Lower lobe of right lung (tissue), 2 donors: ENCODE measurements at regions not wholly inside any gene's neighbourhood (a gene's known extent, or its start where the extent isn't known, plus 50 kb on each side); places are given as distances from the start of the nearest gene placed in this dataset.

Experiments used
- ATAC-seq, 2 donors: fragments of 200-7000 bp; cut with Tn5 transposase; one replicate each; pipeline ENCODE4 v1.9.1; 2020 to 2022; ENCODE audit warnings: mild to moderate bottlenecking in 2 of 2, moderate library complexity in 2 of 2
- DNase-seq: peaks from one replicate; pipeline ENCODE4 v3.0.0-alpha.2; 2020
- H3K27ac ChIP-seq: fragments of 200-600 bp; one replicate; pipeline ENCODE4 v1.8.0; 2022
- H3K27me3 ChIP-seq: fragments of 200-600 bp; one replicate; pipeline ENCODE4 v1.8.0; 2022; ENCODE audit warnings: low read depth
- H3K36me3 ChIP-seq: fragments of 200-600 bp; one replicate; pipeline ENCODE4 v1.8.0; 2022; ENCODE audit warnings: mild to moderate bottlenecking
- H3K4me1 ChIP-seq: fragments of 200-600 bp; one replicate; pipeline ENCODE4 v1.8.0; 2022
- H3K4me3 ChIP-seq: fragments of 200-600 bp; one replicate; pipeline ENCODE4 v1.8.0; 2022; ENCODE audit warnings: mild to moderate bottlenecking
- H3K9me3 ChIP-seq: fragments of 200-600 bp; one replicate; pipeline ENCODE4 v1.8.0; 2022
- intact Hi-C: fragments of 100-400 bp; cut with DNase I; formaldehyde crosslinking; loops from one replicate; pipeline ENCODE4 v1.11.0; 2022
- TF ChIP-seq, protein P1 (sequence below): fragments of 200-600 bp; IDR thresholded peaks from one replicate; pipeline ENCODE4 v1.8.0; 2022; ENCODE audit warnings: antibody characterized with exemption, mild to moderate bottlenecking
- donor health status: DM: no; HTN: yes; CAD: no; lungs with severe emphysema.

DNA sequence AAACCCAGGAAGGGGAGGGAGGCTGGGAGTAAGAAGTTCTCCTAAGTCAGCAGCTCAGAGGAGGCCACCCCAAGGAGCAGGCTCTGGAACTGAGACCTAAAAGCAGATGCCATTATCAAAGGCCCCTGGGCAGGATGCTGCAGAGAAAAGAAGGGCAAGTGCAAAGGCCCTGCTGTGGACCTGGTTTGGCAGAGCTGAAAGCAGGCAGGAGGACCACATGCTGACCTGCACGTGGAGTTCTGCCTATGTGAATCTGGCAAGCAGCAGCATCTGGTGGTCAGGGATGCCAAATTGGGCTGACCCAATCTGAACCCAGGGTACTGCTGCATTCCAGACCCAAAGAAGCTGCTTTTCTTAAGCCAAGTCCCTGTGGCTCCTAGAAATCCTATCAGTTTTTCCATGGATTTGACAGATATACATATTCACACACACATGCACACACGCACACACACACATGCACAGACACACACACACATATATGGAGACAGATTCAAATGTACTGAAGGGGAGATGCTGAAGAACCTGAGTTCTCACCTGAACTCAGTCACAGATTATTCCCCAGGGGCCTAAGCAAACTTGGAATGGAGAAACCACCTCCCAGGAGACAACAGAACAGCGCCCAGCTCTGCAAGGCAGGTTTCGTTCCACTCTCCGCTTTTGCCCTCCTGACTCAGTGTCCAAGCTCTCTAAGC is 119.9 kb downstream of the FOXA2 start:
- ATAC-seq (no peak), DNase-seq (no peak)
- no peaks in the 10 kb centered on the region for H3K9me3 ChIP-seq
- intact Hi-C loops = no loop called here
- no peak overlapping the region for H3K27ac ChIP-seq
- H3K4me3 ChIP-seq = no peak overlapping the region
- no peaks in the 10 kb centered on the region for H3K36me3 ChIP-seq
- TF ChIP-seq, protein P1, sequence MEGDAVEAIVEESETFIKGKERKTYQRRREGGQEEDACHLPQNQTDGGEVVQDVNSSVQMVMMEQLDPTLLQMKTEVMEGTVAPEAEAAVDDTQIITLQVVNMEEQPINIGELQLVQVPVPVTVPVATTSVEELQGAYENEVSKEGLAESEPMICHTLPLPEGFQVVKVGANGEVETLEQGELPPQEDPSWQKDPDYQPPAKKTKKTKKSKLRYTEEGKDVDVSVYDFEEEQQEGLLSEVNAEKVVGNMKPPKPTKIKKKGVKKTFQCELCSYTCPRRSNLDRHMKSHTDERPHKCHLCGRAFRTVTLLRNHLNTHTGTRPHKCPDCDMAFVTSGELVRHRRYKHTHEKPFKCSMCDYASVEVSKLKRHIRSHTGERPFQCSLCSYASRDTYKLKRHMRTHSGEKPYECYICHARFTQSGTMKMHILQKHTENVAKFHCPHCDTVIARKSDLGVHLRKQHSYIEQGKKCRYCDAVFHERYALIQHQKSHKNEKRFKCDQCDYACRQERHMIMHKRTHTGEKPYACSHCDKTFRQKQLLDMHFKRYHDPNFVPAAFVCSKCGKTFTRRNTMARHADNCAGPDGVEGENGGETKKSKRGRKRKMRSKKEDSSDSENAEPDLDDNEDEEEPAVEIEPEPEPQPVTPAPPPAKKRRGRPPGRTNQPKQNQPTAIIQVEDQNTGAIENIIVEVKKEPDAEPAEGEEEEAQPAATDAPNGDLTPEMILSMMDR = no peak
- H3K27me3 ChIP-seq = no peaks in the 10 kb centered on the region
- no peaks in the 10 kb centered on the region for H3K4me1 ChIP-seq

DNA sequence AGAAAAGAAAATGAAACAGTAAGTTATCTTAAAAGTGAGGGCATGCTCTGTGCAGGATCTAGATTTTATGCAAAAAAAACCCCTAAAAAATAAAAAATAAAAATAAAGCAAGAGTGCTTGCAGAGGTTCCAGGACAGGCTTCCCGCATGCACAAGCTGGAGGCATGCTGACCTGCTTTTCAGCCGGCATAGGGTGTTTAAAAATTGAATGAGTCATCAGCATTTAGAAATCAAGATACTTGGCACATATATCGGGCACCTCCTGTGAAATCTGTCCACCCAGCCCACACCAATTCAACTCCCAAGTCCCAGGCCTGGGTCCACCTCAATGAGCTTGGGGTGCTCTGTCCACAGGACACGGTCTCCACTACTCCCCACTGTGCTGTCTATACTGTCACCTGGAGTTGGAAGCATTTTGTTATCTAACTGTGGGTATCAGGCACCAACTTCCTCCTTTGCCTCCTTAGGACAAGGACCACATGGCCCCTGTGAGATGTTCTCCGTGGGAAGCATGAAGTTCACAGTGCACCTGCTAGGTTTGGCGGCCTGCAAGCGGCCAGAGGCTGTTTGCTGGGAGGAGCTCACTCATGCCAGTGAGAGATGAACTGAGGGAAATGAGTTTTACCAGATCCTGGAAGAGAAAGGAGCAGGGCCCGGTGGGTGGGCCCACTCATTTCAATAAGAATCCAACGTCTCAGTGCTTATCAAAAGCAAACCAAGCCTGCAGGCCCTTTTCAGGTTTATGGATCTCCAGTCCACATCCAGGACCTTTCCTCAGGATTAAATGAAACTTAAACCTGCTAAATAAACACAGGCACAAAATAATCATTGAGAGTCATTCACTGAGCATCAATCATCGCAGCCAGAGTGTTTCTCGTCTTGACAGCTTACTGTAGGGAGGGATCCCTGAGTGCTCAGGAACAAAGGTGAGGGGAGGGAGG is 121.1 kb downstream of the FOXA2 start:
- intact Hi-C loops = no loop called here
- ATAC-seq (peak in 1 of 2 donors; percentile 64), DNase-seq (no peak)
- Histone ChIP-seq H3K36me3 (no peaks in the 10 kb centered on the region), H3K27ac (no peak overlapping the region), H3K4me3 (no peak overlapping the region), H3K9me3 (no peaks in the 10 kb centered on the region), H3K4me1 (no peaks in the 10 kb centered on the region), H3K27me3 (no peaks in the 10 kb centered on the region)
- TF ChIP-seq, protein P1 = no peak

DNA sequence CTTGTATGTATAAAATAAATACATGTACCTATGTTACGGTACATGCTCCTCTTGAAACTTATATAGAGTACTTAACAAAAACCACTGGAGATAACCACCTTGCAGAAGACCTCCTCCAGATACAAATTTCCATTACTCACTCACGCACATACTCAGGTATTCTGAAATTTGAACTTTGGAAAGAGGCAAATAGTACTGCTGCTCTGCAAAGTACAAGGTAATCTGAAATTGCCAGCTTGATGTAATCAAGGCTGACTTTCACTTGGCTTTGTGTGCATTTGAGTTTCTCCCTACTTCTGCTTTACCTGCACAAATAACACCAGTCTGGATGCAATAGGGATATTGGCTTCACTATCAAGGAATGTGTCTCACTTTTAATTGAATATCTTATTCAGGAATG is 123.6 kb downstream of the FOXA2 start:
- TF ChIP-seq, protein P1 = no peak
- no peaks in the 10 kb centered on the region for H3K27me3 ChIP-seq
- H3K4me1 ChIP-seq = no peaks in the 10 kb centered on the region
- intact Hi-C loops = no loop called here
- no peak for ATAC-seq
- no peak overlapping the region for H3K27ac ChIP-seq
- no peaks in the 10 kb centered on the region for H3K9me3 ChIP-seq
- H3K36me3 ChIP-seq = no peaks in the 10 kb centered on the region
- no peak for DNase-seq
- H3K4me3 ChIP-seq = no peak overlapping the region

DNA sequence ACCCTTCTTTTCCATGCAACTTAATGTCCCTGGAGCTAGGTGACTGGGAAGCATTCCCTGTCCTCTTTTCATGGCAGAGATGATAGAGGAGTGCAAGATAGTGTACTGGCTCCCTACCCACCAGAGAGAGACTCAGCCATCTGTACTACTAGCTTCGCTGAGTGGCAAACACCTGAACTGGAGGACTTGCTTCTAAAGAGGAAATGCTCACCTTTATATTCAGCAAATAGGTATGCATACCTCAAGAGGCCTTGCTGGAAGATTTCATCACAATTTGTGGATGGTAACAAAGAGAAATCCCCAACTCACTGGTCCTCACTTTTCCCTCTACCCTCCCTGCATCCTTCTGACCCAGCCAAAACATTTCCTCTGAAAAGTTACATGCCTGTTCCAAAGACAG is 124.1 kb downstream of the FOXA2 start:
- Histone ChIP-seq H3K27ac (no peak overlapping the region), H3K27me3 (no peaks in the 10 kb centered on the region), H3K4me1 (no peaks in the 10 kb centered on the region), H3K9me3 (no peaks in the 10 kb centered on the region), H3K4me3 (no peak overlapping the region), H3K36me3 (no peaks in the 10 kb centered on the region)
- TF ChIP-seq, protein P1 = no peak
- ATAC-seq (peak; percentile 65 to 69), DNase-seq (no peak)
- intact Hi-C loops = no loop called here

DNA sequence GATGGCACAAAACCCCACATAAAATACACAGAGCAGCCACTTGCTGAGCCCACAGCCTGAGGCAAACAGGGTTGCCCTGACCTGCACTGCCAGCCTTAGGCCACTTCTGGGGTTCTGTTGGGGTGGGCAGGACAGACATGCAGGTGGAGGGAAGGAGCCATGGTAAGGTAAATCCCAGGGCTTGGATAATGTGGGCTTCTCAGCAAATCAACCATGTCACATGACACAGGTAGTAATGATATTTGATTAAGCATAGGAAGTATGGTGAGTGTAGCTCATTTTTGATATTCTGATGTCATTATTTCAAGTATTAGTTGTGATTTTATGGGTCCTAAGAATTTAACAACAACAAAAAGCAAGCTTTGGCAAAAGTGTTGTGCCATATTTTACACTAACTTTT is 124.6 kb downstream of the FOXA2 start:
- intact Hi-C loops = no loop called here
- TF ChIP-seq, protein P1 = no peak

More for the DNA sequence above, 124.6 kb downstream of the FOXA2 start:
- Histone ChIP-seq H3K9me3 (no peaks in the 10 kb centered on the region), H3K27ac (no peak overlapping the region), H3K27me3 (no peaks in the 10 kb centered on the region), H3K4me3 (no peak overlapping the region), H3K36me3 (no peaks in the 10 kb centered on the region), H3K4me1 (no peaks in the 10 kb centered on the region)
- DNase-seq = no peak
- no peak for ATAC-seq
